ENCODE measurements at regions not wholly inside any gene's neighbourhood (a gene's known extent, or its start where the extent isn't known, plus 50 kb on each side); places are given as distances from the start of the nearest gene placed in this dataset.

DNA sequence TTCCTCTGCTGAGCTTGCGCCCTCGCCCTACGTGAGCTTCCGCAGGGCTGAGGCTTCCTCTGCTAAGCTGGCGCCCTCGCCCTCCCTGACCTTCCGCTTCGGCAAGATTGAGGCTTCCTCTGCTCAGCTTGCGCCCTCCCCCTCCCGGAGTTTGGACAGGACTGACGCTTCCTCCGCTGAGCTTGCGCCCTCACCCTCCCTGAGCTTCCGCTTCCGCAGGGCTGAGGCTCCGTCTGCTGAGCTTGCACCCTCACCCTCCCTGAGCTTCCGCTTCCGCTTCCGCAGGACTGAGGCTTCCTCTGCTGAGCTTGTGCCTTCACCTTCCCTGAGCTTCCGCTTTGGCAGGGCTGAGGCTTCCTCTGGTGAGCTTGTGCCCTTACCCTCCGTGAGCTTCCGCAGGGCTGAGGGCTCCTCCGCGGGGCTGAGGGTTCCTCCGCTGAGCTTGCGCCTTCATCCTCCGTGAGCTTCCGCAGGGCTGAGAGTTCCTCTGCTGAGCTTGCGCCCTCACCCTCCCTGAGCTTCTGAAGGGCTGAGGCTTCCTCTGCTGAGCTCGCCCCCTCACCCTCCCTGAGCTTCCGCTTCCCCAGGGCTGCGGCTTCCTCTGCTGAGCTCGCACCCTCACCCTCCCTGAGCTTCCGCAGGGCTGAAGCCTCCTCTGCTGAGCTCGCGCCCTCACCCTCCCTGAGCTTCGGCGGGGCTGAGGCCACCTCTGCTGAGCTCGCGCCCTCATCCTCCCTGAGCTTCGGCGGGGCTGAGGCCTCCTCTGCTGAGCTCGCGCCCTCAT is 753.6 kb upstream of the TPTE start:
- TF ChIP-seq EZH2 (IDR thresholded peaks at IDR 0.05) = no peak
- TF ChIP-seq, protein P1, sequence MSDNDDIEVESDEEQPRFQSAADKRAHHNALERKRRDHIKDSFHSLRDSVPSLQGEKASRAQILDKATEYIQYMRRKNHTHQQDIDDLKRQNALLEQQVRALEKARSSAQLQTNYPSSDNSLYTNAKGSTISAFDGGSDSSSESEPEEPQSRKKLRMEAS (IDR thresholded peaks at IDR 0.05) = no peak
- TF ChIP-seq, protein P2, sequence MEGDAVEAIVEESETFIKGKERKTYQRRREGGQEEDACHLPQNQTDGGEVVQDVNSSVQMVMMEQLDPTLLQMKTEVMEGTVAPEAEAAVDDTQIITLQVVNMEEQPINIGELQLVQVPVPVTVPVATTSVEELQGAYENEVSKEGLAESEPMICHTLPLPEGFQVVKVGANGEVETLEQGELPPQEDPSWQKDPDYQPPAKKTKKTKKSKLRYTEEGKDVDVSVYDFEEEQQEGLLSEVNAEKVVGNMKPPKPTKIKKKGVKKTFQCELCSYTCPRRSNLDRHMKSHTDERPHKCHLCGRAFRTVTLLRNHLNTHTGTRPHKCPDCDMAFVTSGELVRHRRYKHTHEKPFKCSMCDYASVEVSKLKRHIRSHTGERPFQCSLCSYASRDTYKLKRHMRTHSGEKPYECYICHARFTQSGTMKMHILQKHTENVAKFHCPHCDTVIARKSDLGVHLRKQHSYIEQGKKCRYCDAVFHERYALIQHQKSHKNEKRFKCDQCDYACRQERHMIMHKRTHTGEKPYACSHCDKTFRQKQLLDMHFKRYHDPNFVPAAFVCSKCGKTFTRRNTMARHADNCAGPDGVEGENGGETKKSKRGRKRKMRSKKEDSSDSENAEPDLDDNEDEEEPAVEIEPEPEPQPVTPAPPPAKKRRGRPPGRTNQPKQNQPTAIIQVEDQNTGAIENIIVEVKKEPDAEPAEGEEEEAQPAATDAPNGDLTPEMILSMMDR (IDR thresholded peaks at IDR 0.05 in 2 of 3, conservative IDR thresholded peaks at IDR 0.05 in 1 of 3; ENCODE audit: borderline replicate concordance in 1 of 3, insufficient read depth in 1 of 3, low read depth in 2 of 3, low read length in 2 of 3) = no peak
- no peak for TF ChIP-seq YY1 (IDR thresholded peaks at IDR 0.05; ENCODE audit: extremely low read depth, insufficient replicate concordance, low read depth, low read length)
- no peak for TF ChIP-seq JUND (IDR thresholded peaks at IDR 0.05)
- TF ChIP-seq POLR2A (IDR thresholded peaks at IDR 0.05; ENCODE audit: borderline replicate concordance, extremely low read depth, insufficient read depth, insufficient read length) = no peak
- TF ChIP-seq CBX3 (IDR thresholded peaks at IDR 0.05; ENCODE audit: low read depth) = no peak
- no peak for TF ChIP-seq CEBPB (IDR thresholded peaks at IDR 0.05; ENCODE audit: low read depth)
- TF ChIP-seq POLR2AphosphoS5 (IDR thresholded peaks at IDR 0.05; ENCODE audit: low read depth, low read length) = no peak

Measured in HCT116 (cell line).